H9 (cell line): ENCODE measurements at regions not wholly inside any gene's neighbourhood (a gene's known extent, or its start where the extent isn't known, plus 50 kb on each side); places are given as distances from the start of the nearest gene placed in this dataset.

Source experiments
- DNase-seq: peaks from one replicate; pipeline ENCODE4 v3.0.0-alpha.2; 2017
- H2AFZ ChIP-seq: one replicate; pipeline ENCODE4 v1.6.1; 2013; ENCODE audit warnings: mild to moderate bottlenecking, low read length, control low read depth, moderate library complexity
- H2AK5ac ChIP-seq: 2 replicates; pipeline ENCODE4 v1.6.1; 2013; ENCODE audit warnings: low read length, control low read depth, mixed read lengths; ENCODE audit not compliant: insufficient read length
- H2BK120ac ChIP-seq: one replicate; pipeline ENCODE4 v1.6.1; 2013; ENCODE audit warnings: low read depth, mild to moderate bottlenecking, low read length, control low read depth, inconsistent platforms; ENCODE audit not compliant: poor library complexity, severe bottlenecking
- H2BK12ac ChIP-seq: 2 replicates; pipeline ENCODE4 v1.6.1; 2013; ENCODE audit warnings: low read length, control low read depth, mixed read lengths, low read depth; ENCODE audit not compliant: insufficient read length
- H2BK15ac ChIP-seq: 2 replicates; pipeline ENCODE4 v1.6.1; 2013; ENCODE audit warnings: low read depth, low read length, control low read depth
- H2BK20ac ChIP-seq: one replicate; pipeline ENCODE4 v1.6.1; 2013; ENCODE audit warnings: low read depth, mild to moderate bottlenecking, low read length, control low read depth, inconsistent platforms; ENCODE audit not compliant: poor library complexity, severe bottlenecking
- H2BK5ac ChIP-seq: 2 replicates; pipeline ENCODE4 v1.6.1; 2013; ENCODE audit warnings: low read length, control low read depth, mixed read lengths; ENCODE audit not compliant: insufficient read length
- H3K14ac ChIP-seq: 2 replicates; pipeline ENCODE4 v1.6.1; 2013; ENCODE audit warnings: low read length, control low read depth; ENCODE audit not compliant: insufficient read depth
- H3K18ac ChIP-seq: 2 replicates; pipeline ENCODE4 v1.6.1; 2013; ENCODE audit warnings: low read depth, mild to moderate bottlenecking, mixed read lengths, low read length, control low read depth; ENCODE audit not compliant: insufficient read length
- H3K23ac ChIP-seq: 2 replicates; pipeline ENCODE4 v1.6.1; 2013; ENCODE audit warnings: low read length, control low read depth, mixed read lengths, low read depth; ENCODE audit not compliant: insufficient read length
- H3K23me2 ChIP-seq: 2 replicates; pipeline ENCODE4 v1.6.1; 2013; ENCODE audit warnings: low read depth, mild to moderate bottlenecking, mixed read lengths, low read length, control low read depth; ENCODE audit not compliant: insufficient read length, poor library complexity, severe bottlenecking
- H3K27ac ChIP-seq: 2 replicates; pipeline ENCODE4 v1.5.1; 2013; ENCODE audit warnings: low read length, control low read depth, mixed read lengths, low read depth; ENCODE audit not compliant: insufficient read length
- H3K27me3 ChIP-seq: 2 replicates; pipeline ENCODE4 v1.6.1; 2013; ENCODE audit warnings: low read length, control low read depth, inconsistent platforms; ENCODE audit not compliant: insufficient read depth
- H3K4ac ChIP-seq: 2 replicates; pipeline ENCODE4 v1.6.1; 2013; ENCODE audit warnings: low read depth, mild to moderate bottlenecking, control low read depth, inconsistent platforms, low read length, moderate library complexity
- H3K4me1 ChIP-seq: 2 replicates; pipeline ENCODE4 v1.6.1; 2013; ENCODE audit warnings: low read length, control low read depth, inconsistent platforms; ENCODE audit not compliant: insufficient read depth
- H3K4me2 ChIP-seq: 2 replicates; pipeline ENCODE4 v1.6.1; 2013; ENCODE audit warnings: low read length, control low read depth, mixed read lengths; ENCODE audit not compliant: insufficient read length, insufficient read depth
- H3K56ac ChIP-seq: 2 replicates; pipeline ENCODE4 v1.6.1; 2013; ENCODE audit warnings: low read depth, mild to moderate bottlenecking, mixed read lengths, low read length, control low read depth; ENCODE audit not compliant: insufficient read length
- H3K79me1 ChIP-seq: 2 replicates; pipeline ENCODE4 v1.6.1; 2013; ENCODE audit warnings: low read depth, mild to moderate bottlenecking, moderate library complexity, low read length, control low read depth, inconsistent platforms; ENCODE audit not compliant: insufficient read depth, poor library complexity, severe bottlenecking
- H3K79me2 ChIP-seq: 2 replicates; pipeline ENCODE4 v1.6.1; 2013; ENCODE audit warnings: low read length, control low read depth, inconsistent platforms; ENCODE audit not compliant: insufficient read depth
- H3K9ac ChIP-seq: 2 replicates; pipeline ENCODE4 v1.6.1; 2013; ENCODE audit warnings: low read length, control low read depth, mixed read lengths; ENCODE audit not compliant: insufficient read length; ENCODE audit errors: extremely low read depth
- H3K9me3 ChIP-seq: one replicate; pipeline ENCODE4 v1.6.1; 2013; ENCODE audit warnings: low read depth, low read length, inconsistent platforms; ENCODE audit not compliant: control insufficient read depth
- H3T11ph ChIP-seq: one replicate; pipeline ENCODE4 v1.6.1; 2013; ENCODE audit warnings: mild to moderate bottlenecking, low read length, control low read depth, inconsistent platforms
- H4K20me1 ChIP-seq: one replicate; pipeline ENCODE4 v1.6.1; 2013; ENCODE audit not compliant: control insufficient read depth, insufficient read length, insufficient read depth
- H4K5ac ChIP-seq: 2 replicates; pipeline ENCODE4 v1.6.1; 2013; ENCODE audit warnings: low read depth, mild to moderate bottlenecking, mixed read lengths, low read length, control low read depth; ENCODE audit not compliant: insufficient read length
- H4K8ac ChIP-seq: replicated peaks from 2 replicates; pipeline ENCODE4 v1.6.1; 2013; ENCODE audit warnings: low read length, control low read depth, mixed read lengths, low read depth; ENCODE audit not compliant: insufficient read length
- H4K91ac ChIP-seq: 2 replicates; pipeline ENCODE4 v1.6.1; 2013; ENCODE audit warnings: low read depth, mild to moderate bottlenecking, moderate library complexity, mixed read lengths, low read length, control low read depth; ENCODE audit not compliant: insufficient read length
- H3K27ac Mint-ChIP-seq, 3 experiments: 2 replicates in 2 of 3; 3 replicates in 1 of 3; pipeline ENCODE4 v1.8.0; 2020 to 2021; ENCODE audit warnings: mixed read lengths in 3 of 3, mild to moderate bottlenecking in 1 of 3, moderate library complexity in 1 of 3
- H3K27me3 Mint-ChIP-seq: 2 replicates; pipeline ENCODE4 v1.8.0; 2021; ENCODE audit warnings: low read depth, mild to moderate bottlenecking, moderate library complexity, mixed read lengths
- H3K36me3 Mint-ChIP-seq, 3 experiments: 2 replicates in 2 of 3; 3 replicates in 1 of 3; pipeline ENCODE4 v1.8.0; 2020 to 2021; ENCODE audit warnings: low read depth in 3 of 3, mixed read lengths in 3 of 3; ENCODE audit not compliant: insufficient read depth in 1 of 3
- H3K4me1 Mint-ChIP-seq, 2 experiments: 2 replicates each; pipeline ENCODE4 v1.8.0; 2020; ENCODE audit warnings: mixed read lengths in 2 of 2
- H3K4me3 Mint-ChIP-seq, 2 experiments: 2 replicates in 1 of 2; 3 replicates in 1 of 2; pipeline ENCODE4 v1.8.0; 2020 to 2021; ENCODE audit warnings: mild to moderate bottlenecking in 2 of 2, mixed read lengths in 2 of 2, moderate library complexity in 1 of 2
- H3K9me3 Mint-ChIP-seq, 2 experiments: 2 replicates in 1 of 2; 3 replicates in 1 of 2; pipeline ENCODE4 v1.8.0; 2020; ENCODE audit warnings: mild to moderate bottlenecking in 2 of 2, mixed read lengths in 2 of 2, moderate library complexity in 1 of 2
- CTCF ChIP-seq: fragments of 200-600 bp; sonication (generic); conservative IDR thresholded peaks from 3 replicates; pipeline ENCODE4 v1.8.0; 2021; ENCODE audit warnings: antibody characterized with exemption, mild to moderate bottlenecking
- WGBS: extraction: QIAGEN DNeasy Blood & Tissue Kit; methylation state at CpG from one replicate; pipeline ENCODE4 v1.1.7; 2013; ENCODE audit warnings: missing lambda C conversion rate, low lambda C conversion rate, mixed read lengths; ENCODE audit not compliant: insufficient read length; ENCODE audit errors: extremely low coverage; 5-methylcytosine and 5-hydroxymethylcytosine counted together

GRCh38 chr5:3118340-3118739 lies 366.9 kb upstream of the IRX2 start:
- peak overlapping the region in 2 of 3 experiments; percentile 47 to 96; a peak in 4 of 7 replicates for H3K27ac Mint-ChIP-seq
- Histone ChIP-seq H3K79me1 (no peaks in the 10 kb centered on the region), H3K9me3 (no peaks in the 10 kb centered on the region), H4K8ac (no peak overlapping the region), H4K20me1 (no peaks in the 10 kb centered on the region), H3K4me1 (peaks cover 19% of the 10 kb centered on the region), H2BK15ac (no peak overlapping the region), H3K27me3 (peaks cover 61% of the 10 kb centered on the region), H3K14ac (no peak overlapping the region), H2AK5ac (no peak overlapping the region), H3K23me2 (peaks cover 4% of the 10 kb centered on the region), H2BK120ac (no peak overlapping the region), H2BK20ac (no peak overlapping the region), H3K56ac (no peak overlapping the region), H4K5ac (no peak overlapping the region), H3K18ac (no peak overlapping the region), H3K4me2 (peak overlapping the region; percentile 25), H4K91ac (no peak overlapping the region), H2BK5ac (no peak overlapping the region), H3K23ac (no peak overlapping the region), H3K27ac (no peak overlapping the region), H3K4ac (no peak overlapping the region), H2AFZ (no peak overlapping the region), H3K9ac (no peak overlapping the region), H3K79me2 (no peaks in the 10 kb centered on the region), H2BK12ac (no peak overlapping the region), H3T11ph (no peak overlapping the region)
- H3K27me3 Mint-ChIP-seq: peaks cover 2% of the 10 kb centered on the region; the same call in 1 of the 2 replicates
- DNase-seq: peak; percentile 47
- peaks cover 0 to 3% of the 10 kb centered on the region in 2 experiments; a peak in 3 of 5 replicates for H3K9me3 Mint-ChIP-seq
- TF ChIP-seq CTCF: no peak
- no peaks in the 10 kb centered on the region for H3K36me3 Mint-ChIP-seq
- peaks cover 78 to 79% of the 10 kb centered on the region in 2 experiments for H3K4me1 Mint-ChIP-seq
- no CpG with 5 or more reads among the region's 15 CpGs for WGBS
- H3K4me3 Mint-ChIP-seq: peak overlapping the region; percentile 2 to 47
